Pancreas (tissue), 10 donors: ENCODE measurements at regions not wholly inside any gene's neighbourhood (a gene's known extent, or its start where the extent isn't known, plus 50 kb on each side); places are given as distances from the start of the nearest gene placed in this dataset.
A peak's percentile ranks its signal among the peaks of the same experiment; 100 is the strongest.

Experiments used
- ATAC-seq, 4 donors: fragments of 200-7000 bp; cut with Tn5 transposase; one replicate each; pipeline versions ENCODE4 v1.8.0 to v1.9.1; 2020; ENCODE audit warnings: mild to moderate bottlenecking in 4 of 4, moderate library complexity in 4 of 4
- DNase-seq, 6 donors: peaks; one replicate each; pipeline ENCODE4 v3.0.0-alpha.2; 2020
- FAIRE-seq: peaks from 2 replicates; lab custom pipeline; 2012; peaks lifted over from hg19 to GRCh38; lab: Jason Lieb, UNC
- H3K27ac ChIP-seq, 4 donors: fragments of 200-600 bp; sonication (generic); 1 replicate in 3 of 4; 2 replicates in 1 of 4; pipeline versions ENCODE4 v1.5.0 to v1.8.0; 2020
- H3K27me3 ChIP-seq, 4 donors: fragments of 200-600 bp; one replicate each; pipeline ENCODE4 v1.8.0; 2021
- H3K36me3 ChIP-seq, 3 donors: fragments of 200-600 bp; sonication (generic) in 1 of 3; one replicate each; pipeline versions ENCODE4 v1.5.0 to v1.8.0; 2020 to 2021
- H3K4me1 ChIP-seq, 3 donors: fragments of 200-600 bp; one replicate each; pipeline ENCODE4 v1.8.0; 2021
- H3K4me3 ChIP-seq, 4 donors: fragments of 200-600 bp; sonication (generic) in 2 of 4; one replicate each; pipeline versions ENCODE4 v1.5.0 to v1.8.0; 2020 to 2021
- H3K9me3 ChIP-seq, 4 donors: fragments of 200-600 bp; one replicate each; pipeline ENCODE4 v1.8.0; 2021
- WGBS, 2 donors: extraction: QIAGEN DNeasy Blood & Tissue Kit; methylation state at CpG; one replicate each; pipeline ENCODE4 v1.1.7; 2013; 5-methylcytosine and 5-hydroxymethylcytosine counted together
- intact Hi-C, 3 donors: fragments of 100-400 bp; cut with DNase I; formaldehyde crosslinking; loops; one replicate each; pipeline versions ENCODE4 v1.11.1 to v1.14.2; 2022
- TF ChIP-seq, protein P1 (sequence below), 4 donors: fragments of 200-600 bp; sonication (generic) in 3 of 4; IDR thresholded peaks; one replicate each; pipeline versions ENCODE4 v1.5.0 to v1.8.0; 2021; ENCODE audit warnings: antibody characterized with exemption in 4 of 4
- donor health status: healthy with polysubstance abuse.
- donor health status: DM: no; HTN: no; CAD: no; lungs with moderate emphysema.
- donor health status: DM: no; HTN: no; CAD: no.
- donor health status: control.
- donor health status: control.
- donor health status: Bipolar disorder and iron deficiency.
- donor health status: DM: yes; HTN: yes; CAD: no.
- donor health status: DM: no; HTN: no; CAD: no.
- donor health status: DM: no; HTN: no; CAD: no.
- donor health status: DM: yes; HTN: yes; CAD: no.

DNA sequence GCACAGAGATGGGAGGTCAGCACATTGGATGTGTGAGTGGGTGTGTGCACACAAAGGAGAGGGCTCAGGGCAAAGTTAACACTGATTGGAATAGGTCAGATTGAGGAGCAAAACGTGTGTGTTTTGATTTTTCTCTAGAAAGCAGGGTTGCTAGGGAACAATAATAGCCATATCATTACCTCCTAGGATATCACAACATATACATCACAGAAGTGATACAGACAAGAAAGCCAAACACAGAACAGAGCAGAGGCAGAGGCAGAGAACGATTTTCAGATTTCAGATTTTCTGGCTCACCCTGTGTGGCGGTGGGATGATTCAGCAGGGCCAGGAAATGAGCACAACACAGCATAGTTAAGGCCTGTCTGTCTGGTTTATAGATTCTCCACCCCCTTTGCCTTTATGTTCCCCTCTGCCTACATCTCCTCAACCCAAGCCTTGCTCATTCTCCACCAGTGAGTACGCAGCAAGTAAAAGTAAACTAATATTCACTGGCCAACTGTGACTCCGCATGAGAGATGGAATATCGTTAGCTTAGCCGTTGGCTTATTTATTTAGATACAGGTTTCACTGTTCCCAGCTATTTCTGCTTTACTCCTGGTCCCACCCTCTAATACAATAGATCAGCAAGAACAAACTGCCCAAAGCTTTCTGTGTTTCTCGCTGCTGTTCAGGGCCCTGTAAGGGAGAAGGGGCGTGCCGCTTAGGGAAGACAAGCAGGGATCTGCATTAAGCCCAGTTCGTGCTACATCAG, 182.7 kb upstream of the TSC22D1 start:
- Histone ChIP-seq H3K27me3 (no peaks in the 10 kb centered on the region), H3K9me3 (no peaks in the 10 kb centered on the region), H3K27ac (peak overlapping the region; percentile 82 to 90 (median 88)), H3K4me1 (peaks cover 39 to 53% (median 51%) of the 10 kb centered on the region in 3 donors), H3K36me3 (no peaks in the 10 kb centered on the region), H3K4me3 (no peak overlapping the region)
- FAIRE-seq (no peak), ATAC-seq (peak; percentile 42 to 65 (median 44)), DNase-seq (peak in 2 of 6 donors; percentile 15 to 22)
- intact Hi-C loops, result no loop called here
- 38 to 50% methylated on average over 11 of the region's 11 CpGs for WGBS, 2 donors
- TF ChIP-seq, protein P1, sequence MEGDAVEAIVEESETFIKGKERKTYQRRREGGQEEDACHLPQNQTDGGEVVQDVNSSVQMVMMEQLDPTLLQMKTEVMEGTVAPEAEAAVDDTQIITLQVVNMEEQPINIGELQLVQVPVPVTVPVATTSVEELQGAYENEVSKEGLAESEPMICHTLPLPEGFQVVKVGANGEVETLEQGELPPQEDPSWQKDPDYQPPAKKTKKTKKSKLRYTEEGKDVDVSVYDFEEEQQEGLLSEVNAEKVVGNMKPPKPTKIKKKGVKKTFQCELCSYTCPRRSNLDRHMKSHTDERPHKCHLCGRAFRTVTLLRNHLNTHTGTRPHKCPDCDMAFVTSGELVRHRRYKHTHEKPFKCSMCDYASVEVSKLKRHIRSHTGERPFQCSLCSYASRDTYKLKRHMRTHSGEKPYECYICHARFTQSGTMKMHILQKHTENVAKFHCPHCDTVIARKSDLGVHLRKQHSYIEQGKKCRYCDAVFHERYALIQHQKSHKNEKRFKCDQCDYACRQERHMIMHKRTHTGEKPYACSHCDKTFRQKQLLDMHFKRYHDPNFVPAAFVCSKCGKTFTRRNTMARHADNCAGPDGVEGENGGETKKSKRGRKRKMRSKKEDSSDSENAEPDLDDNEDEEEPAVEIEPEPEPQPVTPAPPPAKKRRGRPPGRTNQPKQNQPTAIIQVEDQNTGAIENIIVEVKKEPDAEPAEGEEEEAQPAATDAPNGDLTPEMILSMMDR (IDR thresholded peaks at IDR 0.05), result no peak

DNA sequence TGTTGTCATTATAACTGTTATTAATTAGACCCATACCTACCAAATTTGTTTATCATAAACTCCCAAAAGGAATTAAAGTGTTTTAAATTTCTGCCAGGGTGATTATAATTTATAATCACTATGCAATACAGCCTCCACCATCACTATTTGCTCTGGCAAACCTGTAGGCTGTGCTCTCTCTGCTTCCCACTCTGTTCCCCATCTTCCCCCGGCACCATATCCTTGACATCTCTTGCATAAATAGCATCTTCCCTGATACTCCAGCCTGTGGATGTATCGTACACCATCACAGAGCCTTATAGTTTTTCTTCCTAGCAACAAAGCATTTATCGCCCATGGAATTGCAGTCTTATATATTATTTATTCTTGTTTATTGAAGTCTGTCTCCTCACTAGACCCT, 181.5 kb upstream of the TSC22D1 start:
- intact Hi-C loops, result no loop called here
- no peak for DNase-seq
- no peak overlapping the region for H3K27ac ChIP-seq
- no peaks in the 10 kb centered on the region for H3K9me3 ChIP-seq
- no peak for FAIRE-seq
- no peaks in the 10 kb centered on the region for H3K27me3 ChIP-seq
- no peak overlapping the region for H3K4me3 ChIP-seq
- TF ChIP-seq, protein P1 (IDR thresholded peaks at IDR 0.05), result no peak
- peaks cover 28 to 41% (median 41%) of the 10 kb centered on the region in 3 donors for H3K4me1 ChIP-seq
- WGBS, 2 donors, result 97% methylated on average over 3 of the region's 3 CpGs
- no peaks in the 10 kb centered on the region for H3K36me3 ChIP-seq
- no peak for ATAC-seq

DNA sequence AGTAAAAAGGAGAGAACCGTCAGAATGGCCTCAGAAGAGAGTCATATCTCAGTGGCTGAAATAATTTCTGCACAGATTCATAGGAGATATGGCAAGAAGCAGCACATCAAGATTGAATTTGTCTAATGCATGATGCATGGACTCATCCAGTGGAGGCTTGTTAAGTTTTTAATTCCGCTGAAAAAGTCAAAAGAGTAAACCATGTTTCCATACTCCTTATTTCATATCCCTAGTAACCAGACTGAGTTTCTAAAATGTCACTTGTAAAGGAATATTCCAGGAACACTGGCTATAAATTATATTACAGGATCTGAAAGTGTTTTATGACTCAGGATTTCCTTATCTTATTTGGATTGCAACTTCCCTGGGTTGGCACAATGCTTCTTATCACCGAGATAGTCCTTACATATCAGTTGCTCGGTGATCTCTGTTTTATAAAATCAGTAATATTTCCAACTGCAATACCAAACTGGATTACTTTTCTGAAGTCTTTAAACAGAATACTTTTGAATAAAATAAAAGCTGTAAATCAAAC, 180.2 kb upstream of the TSC22D1 start:
- H3K4me1 ChIP-seq, result peaks cover 28 to 41% (median 41%) of the 10 kb centered on the region in 3 donors
- 39 to 40% methylated on average over 4 of the region's 4 CpGs for WGBS, 2 donors
- peak; percentile 45 for FAIRE-seq
- TF ChIP-seq, protein P1 (IDR thresholded peaks at IDR 0.05), result no peak
- no peaks in the 10 kb centered on the region for H3K9me3 ChIP-seq
- DNase-seq, result no peak
- no peak overlapping the region for H3K4me3 ChIP-seq
- H3K27me3 ChIP-seq, result no peaks in the 10 kb centered on the region
- no peaks in the 10 kb centered on the region for H3K36me3 ChIP-seq
- peak overlapping the region in 2 of 4 donors; percentile 39 to 56 for H3K27ac ChIP-seq
- peak in 1 of 4 donors; percentile 15 for ATAC-seq
- intact Hi-C loops, result no loop called here

DNA sequence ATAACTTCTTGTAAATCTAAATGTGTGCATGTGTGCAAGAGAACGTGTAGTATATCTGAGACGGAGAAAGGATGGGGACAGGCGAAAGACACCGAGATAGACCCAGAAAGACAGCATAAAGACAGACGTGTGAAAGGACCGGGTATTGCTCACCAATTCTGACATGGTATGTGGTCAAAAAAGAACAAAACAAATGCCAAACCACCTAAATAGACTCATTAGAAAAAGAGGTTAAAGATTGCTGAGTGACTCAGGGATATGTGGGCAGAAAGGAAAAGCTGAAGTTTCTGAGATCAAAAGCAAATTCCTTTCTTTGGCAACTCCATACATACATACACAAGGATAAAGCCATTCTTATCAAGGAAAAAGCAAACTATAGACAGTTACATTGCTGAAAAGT, 179.7 kb upstream of the TSC22D1 start:
- TF ChIP-seq, protein P1 (IDR thresholded peaks at IDR 0.05), result no peak
- H3K4me1 ChIP-seq, result peaks cover 28 to 41% (median 41%) of the 10 kb centered on the region in 3 donors

DNA sequence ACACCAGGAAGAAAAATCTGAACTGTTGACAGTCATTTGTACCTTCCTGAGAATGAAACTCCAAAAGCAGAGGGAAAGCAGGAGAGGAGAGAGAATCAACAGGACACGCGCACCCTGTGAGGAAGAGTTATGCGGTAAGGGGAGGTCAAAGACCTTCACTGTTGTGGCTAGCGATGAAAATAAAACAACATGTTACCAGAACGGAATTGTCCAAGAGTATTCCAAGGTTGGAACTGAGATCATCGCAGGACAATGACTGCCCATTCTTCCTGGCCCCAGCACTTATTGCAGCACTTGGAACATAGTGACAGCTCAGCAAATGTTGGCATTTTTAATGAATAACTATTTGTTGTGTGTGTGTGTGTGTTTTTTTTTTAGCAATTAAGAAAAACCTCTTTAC, 176.0 kb upstream of the TSC22D1 start:
- Histone ChIP-seq H3K4me1 (peaks cover 13 to 16% (median 15%) of the 10 kb centered on the region in 3 donors), H3K27me3 (no peaks in the 10 kb centered on the region), H3K27ac (no peak overlapping the region), H3K4me3 (no peak overlapping the region), H3K36me3 (no peaks in the 10 kb centered on the region), H3K9me3 (no peaks in the 10 kb centered on the region)
- FAIRE-seq, result no peak
- intact Hi-C loops, result no loop called here
- WGBS, 2 donors, result 86 to 87% methylated on average over 6 of the region's 6 CpGs
- DNase-seq, result no peak
- no peak for ATAC-seq
- TF ChIP-seq, protein P1 (IDR thresholded peaks at IDR 0.05), result no peak

More for the DNA sequence above, 179.7 kb upstream of the TSC22D1 start:
- 90 to 93% methylated on average over 6 of the region's 6 CpGs for WGBS, 2 donors
- Histone ChIP-seq H3K27ac (peak overlapping the region in 2 of 4 donors; percentile 39 to 56), H3K9me3 (no peaks in the 10 kb centered on the region), H3K27me3 (no peaks in the 10 kb centered on the region), H3K36me3 (no peaks in the 10 kb centered on the region), H3K4me3 (no peak overlapping the region)
- no peak for DNase-seq
- intact Hi-C loops, result no loop called here
- ATAC-seq, result no peak
- no peak for FAIRE-seq
